PFSK-1 (cell line): ENCODE measurements at regions not wholly inside any gene's neighbourhood (a gene's known extent, or its start where the extent isn't known, plus 50 kb on each side); places are given as distances from the start of the nearest gene placed in this dataset.

ENCODE experiments used
- FOXP2 ChIP-seq: optimal IDR thresholded peaks from 2 replicates; pipeline ENCODE3; 2011; ENCODE audit warnings: borderline replicate concordance, control low read depth, inconsistent platforms; ENCODE audit not compliant: insufficient read depth; ENCODE audit errors: extremely low read length, extremely low read depth
- POLR2AphosphoS5 ChIP-seq: IDR thresholded peaks from 2 replicates; pipeline ENCODE4 v1.6.1; 2012; ENCODE audit warnings: low read depth, mild to moderate bottlenecking, control low read depth, low read length, moderate library complexity
- SIN3A ChIP-seq: IDR thresholded peaks from 2 replicates; pipeline ENCODE4 v1.6.1; 2012; ENCODE audit warnings: mild to moderate bottlenecking, low read length, moderate library complexity, borderline replicate concordance; ENCODE audit not compliant: insufficient read depth
- TAF1 ChIP-seq: IDR thresholded peaks from 2 replicates; pipeline ENCODE4 v1.6.1; 2012; ENCODE audit warnings: low read length, control low read depth, borderline replicate concordance; ENCODE audit not compliant: insufficient read depth
- TF ChIP-seq, protein P1 (sequence below), 2 experiments: IDR thresholded peaks; 2 replicates each; pipeline versions ENCODE4 v1.6.1 to v1.8.0; 2011 to 2012; ENCODE audit warnings: low read depth in 2 of 2, low read length in 2 of 2, control low read depth in 1 of 2, inconsistent platforms in 1 of 2, mild to moderate bottlenecking in 1 of 2, moderate library complexity in 1 of 2; ENCODE audit not compliant: insufficient read depth in 1 of 2

DNA sequence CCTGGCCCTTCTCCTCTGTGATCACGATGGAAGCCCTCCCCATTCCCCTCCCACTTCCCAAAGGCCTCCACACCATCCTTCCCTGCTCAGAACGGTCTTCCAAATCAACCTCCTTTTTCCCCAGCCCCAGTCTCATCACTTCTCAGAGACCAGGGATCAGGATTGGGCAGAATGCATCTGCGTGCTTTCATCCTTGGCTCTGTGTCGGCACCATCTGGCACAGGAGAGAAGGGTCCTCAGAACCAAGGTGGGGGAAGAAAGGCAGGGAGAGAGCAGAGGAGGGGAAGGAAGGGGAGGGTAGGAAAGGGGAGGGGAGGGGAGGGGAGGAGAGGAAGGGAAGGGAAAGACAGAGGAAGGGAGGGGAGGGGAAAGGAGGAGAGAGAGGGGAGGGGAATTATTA, 52.4 kb upstream of the FICD start:
- TF ChIP-seq TAF1: no peak
- TF ChIP-seq, protein P1, sequence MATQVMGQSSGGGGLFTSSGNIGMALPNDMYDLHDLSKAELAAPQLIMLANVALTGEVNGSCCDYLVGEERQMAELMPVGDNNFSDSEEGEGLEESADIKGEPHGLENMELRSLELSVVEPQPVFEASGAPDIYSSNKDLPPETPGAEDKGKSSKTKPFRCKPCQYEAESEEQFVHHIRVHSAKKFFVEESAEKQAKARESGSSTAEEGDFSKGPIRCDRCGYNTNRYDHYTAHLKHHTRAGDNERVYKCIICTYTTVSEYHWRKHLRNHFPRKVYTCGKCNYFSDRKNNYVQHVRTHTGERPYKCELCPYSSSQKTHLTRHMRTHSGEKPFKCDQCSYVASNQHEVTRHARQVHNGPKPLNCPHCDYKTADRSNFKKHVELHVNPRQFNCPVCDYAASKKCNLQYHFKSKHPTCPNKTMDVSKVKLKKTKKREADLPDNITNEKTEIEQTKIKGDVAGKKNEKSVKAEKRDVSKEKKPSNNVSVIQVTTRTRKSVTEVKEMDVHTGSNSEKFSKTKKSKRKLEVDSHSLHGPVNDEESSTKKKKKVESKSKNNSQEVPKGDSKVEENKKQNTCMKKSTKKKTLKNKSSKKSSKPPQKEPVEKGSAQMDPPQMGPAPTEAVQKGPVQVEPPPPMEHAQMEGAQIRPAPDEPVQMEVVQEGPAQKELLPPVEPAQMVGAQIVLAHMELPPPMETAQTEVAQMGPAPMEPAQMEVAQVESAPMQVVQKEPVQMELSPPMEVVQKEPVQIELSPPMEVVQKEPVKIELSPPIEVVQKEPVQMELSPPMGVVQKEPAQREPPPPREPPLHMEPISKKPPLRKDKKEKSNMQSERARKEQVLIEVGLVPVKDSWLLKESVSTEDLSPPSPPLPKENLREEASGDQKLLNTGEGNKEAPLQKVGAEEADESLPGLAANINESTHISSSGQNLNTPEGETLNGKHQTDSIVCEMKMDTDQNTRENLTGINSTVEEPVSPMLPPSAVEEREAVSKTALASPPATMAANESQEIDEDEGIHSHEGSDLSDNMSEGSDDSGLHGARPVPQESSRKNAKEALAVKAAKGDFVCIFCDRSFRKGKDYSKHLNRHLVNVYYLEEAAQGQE (IDR thresholded peaks at IDR 0.05; ENCODE audit: insufficient read depth in 1 of 2, low read depth in 2 of 2, low read length in 2 of 2): no peak
- TF ChIP-seq FOXP2: no peak
- TF ChIP-seq SIN3A: no peak
- TF ChIP-seq POLR2AphosphoS5: no peak

DNA sequence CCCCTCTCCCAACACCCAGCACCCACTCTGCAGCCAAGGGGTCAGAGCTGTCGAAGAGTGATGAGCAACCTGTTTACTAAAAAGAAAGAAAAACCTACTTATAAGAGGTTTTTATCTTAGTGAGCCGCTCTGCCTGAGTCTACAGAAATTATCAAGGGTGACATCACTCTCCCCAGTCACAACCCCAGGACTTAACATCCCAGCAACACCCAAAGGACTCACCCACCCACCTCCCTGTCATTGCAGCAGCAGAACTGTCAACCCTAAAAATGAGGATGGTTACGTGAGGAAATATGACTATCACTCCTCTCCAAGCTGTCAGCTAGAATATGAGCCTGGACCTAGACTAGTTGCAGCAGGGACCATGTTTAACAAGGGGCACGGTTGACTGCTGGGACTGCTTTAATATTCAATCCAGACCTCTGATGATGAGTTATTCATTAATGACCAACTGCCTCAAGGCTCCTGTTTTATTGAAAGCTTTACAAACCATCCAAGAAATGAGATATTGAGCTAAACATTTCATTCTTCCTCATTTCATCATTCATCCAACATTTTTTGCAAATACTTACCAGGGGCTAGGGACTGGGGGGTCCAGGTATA, 53.9 kb upstream of the FICD start:
- TF ChIP-seq, protein P1 (IDR thresholded peaks at IDR 0.05; ENCODE audit: insufficient read depth in 1 of 2, low read depth in 2 of 2, low read length in 2 of 2): no peak
- no peak for TF ChIP-seq TAF1
- no peak for TF ChIP-seq POLR2AphosphoS5
- TF ChIP-seq SIN3A: no peak
- TF ChIP-seq FOXP2: no peak

DNA sequence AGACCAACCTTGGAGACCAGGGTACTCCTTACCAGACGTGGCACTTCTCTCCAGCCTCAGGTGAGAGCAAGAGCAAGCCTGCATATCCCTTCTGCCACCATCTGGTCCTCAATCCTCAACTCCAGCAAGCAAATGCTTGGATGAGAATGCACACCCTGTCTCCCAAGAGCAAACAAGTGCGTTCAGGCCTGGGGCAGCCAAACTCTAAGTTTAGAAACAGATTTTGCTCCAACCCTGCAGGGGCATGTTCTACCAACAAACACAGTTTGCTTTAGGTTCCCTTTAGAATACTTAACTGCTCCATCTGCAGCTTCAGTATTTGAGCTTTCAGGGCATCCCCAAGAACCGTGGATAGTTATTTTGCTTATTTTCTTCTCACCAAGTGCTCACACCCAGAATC, 55.9 kb upstream of the FICD start:
- no peak for TF ChIP-seq TAF1

DNA sequence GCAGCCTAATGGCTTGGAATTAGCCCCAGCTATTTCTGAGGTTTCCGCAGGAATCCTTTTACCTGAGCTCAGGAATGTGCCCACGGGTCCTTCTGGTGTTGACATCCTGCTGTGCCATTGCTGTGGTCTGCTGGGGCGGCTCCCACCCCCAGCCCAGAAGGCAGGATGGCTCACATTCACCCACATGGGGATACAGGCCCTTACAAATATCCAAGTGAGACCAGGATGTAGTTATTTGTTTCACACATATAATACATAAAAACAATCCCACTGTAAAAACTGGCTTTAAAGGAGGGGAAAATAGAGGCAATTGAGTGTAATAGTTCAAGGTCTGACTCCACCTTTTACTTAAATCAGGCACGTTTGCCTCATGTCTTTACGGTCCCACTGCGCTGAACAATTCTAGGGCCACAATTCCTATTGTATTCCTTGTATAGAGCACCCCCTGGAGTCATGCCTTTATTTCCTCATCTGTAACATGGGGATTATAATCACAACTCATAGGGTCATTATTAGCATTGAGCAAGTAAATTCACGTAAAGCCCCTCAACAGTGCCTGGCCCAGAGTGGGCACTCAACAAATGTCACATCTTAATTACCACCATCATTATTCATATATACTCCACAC, 57.2 kb upstream of the FICD start:
- TF ChIP-seq, protein P1 (IDR thresholded peaks at IDR 0.05; ENCODE audit: insufficient read depth in 1 of 2, low read depth in 2 of 2, low read length in 2 of 2): no peak
- TF ChIP-seq SIN3A (no peak), POLR2AphosphoS5 (no peak), TAF1 (no peak), FOXP2 (no peak)

DNA sequence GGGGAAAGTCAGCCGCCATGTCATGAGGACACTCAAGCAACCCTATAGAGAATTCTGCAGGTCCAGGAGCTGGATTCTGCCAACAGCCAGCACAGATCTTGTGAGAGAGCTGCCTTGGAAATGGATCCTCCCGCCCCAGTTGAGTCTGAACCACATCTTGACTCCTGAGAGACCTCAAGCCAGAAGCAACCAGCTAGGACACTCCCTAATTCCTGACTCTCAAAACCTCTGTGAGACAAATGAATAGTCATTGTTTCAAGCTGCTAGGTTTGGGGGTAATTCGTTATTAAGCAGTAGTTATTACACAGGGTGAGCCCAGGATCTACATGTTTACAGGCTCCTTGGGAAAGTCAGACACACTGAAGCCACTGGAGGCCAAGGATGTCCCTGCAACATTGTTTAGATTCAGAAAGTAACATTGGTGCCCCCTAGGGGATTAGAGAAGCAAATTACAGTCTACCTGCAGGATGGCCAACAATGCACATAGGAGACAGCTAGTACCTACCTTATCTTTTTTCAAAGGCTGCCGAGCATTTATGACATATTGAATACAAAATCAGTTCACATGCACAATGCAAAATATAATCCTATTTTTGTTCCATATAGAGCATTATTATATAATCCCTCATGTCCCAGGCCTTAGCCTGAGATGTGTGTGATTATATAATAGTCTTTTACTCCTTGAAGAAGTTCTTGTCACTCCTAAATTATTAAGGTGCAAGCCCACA, 57.9 kb upstream of the FICD start:
- TF ChIP-seq TAF1: no peak
- no peak for TF ChIP-seq POLR2AphosphoS5
- no peak for TF ChIP-seq SIN3A
- TF ChIP-seq FOXP2: no peak
- TF ChIP-seq, protein P1 (IDR thresholded peaks at IDR 0.05; ENCODE audit: insufficient read depth in 1 of 2, low read depth in 2 of 2, low read length in 2 of 2): no peak
